ENCODE measurements at regions not wholly inside any gene's neighbourhood (a gene's known extent, or its start where the extent isn't known, plus 50 kb on each side); places are given as distances from the start of the nearest gene placed in this dataset.

- Histone ChIP-seq H3K9ac (ENCODE audit: low read length) (no peak overlapping the region), H3K36me3 (replicated peaks; ENCODE audit: low read depth, low read length) (no peaks in the 10 kb centered on the region), H3K4me1 (ENCODE audit: low read length) (no peaks in the 10 kb centered on the region), H2AFZ (ENCODE audit: low read depth, low read length) (no peak overlapping the region), H3K4me3 (ENCODE audit: low read length) (no peak overlapping the region), H3K27ac (ENCODE audit: low read length) (no peak overlapping the region), H4K20me1 (ENCODE audit: insufficient read depth, low read length) (no peaks in the 10 kb centered on the region), H3K79me2 (ENCODE audit: low read length) (no peaks in the 10 kb centered on the region), H3K9me3 (ENCODE audit: insufficient read depth, low read length) (no peaks in the 10 kb centered on the region), H3K27me3 (ENCODE audit: low read depth, low read length) (no peaks in the 10 kb centered on the region), H3K4me2 (ENCODE audit: low read length) (no peak overlapping the region)
- TF ChIP-seq EZH2phosphoT487 (IDR thresholded peaks at IDR 0.05; ENCODE audit: low read depth) (no peak), CTCF (IDR thresholded peaks at IDR 0.05; ENCODE audit: low read depth, low read length) (no peak)
Observed at GRCh38 chr21:16426936-16427335, 697.2 kb downstream of the USP25 start.

- Histone ChIP-seq H4K20me1 (ENCODE audit: insufficient read depth, low read length) (no peaks in the 10 kb centered on the region), H3K4me1 (ENCODE audit: low read length) (no peaks in the 10 kb centered on the region), H3K27me3 (ENCODE audit: low read depth, low read length) (no peaks in the 10 kb centered on the region)
Observed at GRCh38 chr21:16427587-16428087, 697.9 kb downstream of the USP25 start.

GRCh38 chr21:16437586-16437985, 707.8 kb downstream of the USP25 start:
- TF ChIP-seq CTCF (IDR thresholded peaks at IDR 0.05; ENCODE audit: low read depth, low read length) (no peak), EZH2phosphoT487 (IDR thresholded peaks at IDR 0.05; ENCODE audit: low read depth) (no peak)
- no peak overlapping the region for H2AFZ ChIP-seq (ENCODE audit: low read depth, low read length)
- H3K27me3 ChIP-seq (ENCODE audit: low read depth, low read length) = no peaks in the 10 kb centered on the region
- H3K4me3 ChIP-seq (ENCODE audit: low read length) = no peak overlapping the region
- H3K4me1 ChIP-seq (ENCODE audit: low read length) = no peaks in the 10 kb centered on the region; the same call in 1 of the 2 replicates
- H3K4me2 ChIP-seq (ENCODE audit: low read length) = no peak overlapping the region
- H4K20me1 ChIP-seq (ENCODE audit: insufficient read depth, low read length) = no peaks in the 10 kb centered on the region
- no peak overlapping the region for H3K9ac ChIP-seq (ENCODE audit: low read length)
- no peaks in the 10 kb centered on the region for H3K36me3 ChIP-seq (replicated peaks; ENCODE audit: low read depth, low read length)
- no peaks in the 10 kb centered on the region for H3K9me3 ChIP-seq (ENCODE audit: insufficient read depth, low read length)
- H3K79me2 ChIP-seq (ENCODE audit: low read length) = no peaks in the 10 kb centered on the region
- no peak overlapping the region for H3K27ac ChIP-seq (ENCODE audit: low read length)

More at GRCh38 chr21:16427587-16428087, 697.9 kb downstream of the USP25 start:
- Histone ChIP-seq H3K4me3 (ENCODE audit: low read length) (no peak overlapping the region), H3K9ac (ENCODE audit: low read length) (no peak overlapping the region), H2AFZ (ENCODE audit: low read depth, low read length) (no peak overlapping the region), H3K79me2 (ENCODE audit: low read length) (no peaks in the 10 kb centered on the region), H3K9me3 (ENCODE audit: insufficient read depth, low read length) (no peaks in the 10 kb centered on the region), H3K36me3 (replicated peaks; ENCODE audit: low read depth, low read length) (no peaks in the 10 kb centered on the region), H3K4me2 (ENCODE audit: low read length) (no peak overlapping the region), H3K27ac (ENCODE audit: low read length) (no peak overlapping the region)
- no peak for TF ChIP-seq EZH2phosphoT487 (IDR thresholded peaks at IDR 0.05; ENCODE audit: low read depth)
- no peak for TF ChIP-seq CTCF (IDR thresholded peaks at IDR 0.05; ENCODE audit: low read depth, low read length)

- no peaks in the 10 kb centered on the region for H4K20me1 ChIP-seq (ENCODE audit: insufficient read depth, low read length)
- TF ChIP-seq EZH2phosphoT487 (IDR thresholded peaks at IDR 0.05; ENCODE audit: low read depth) (no peak), CTCF (IDR thresholded peaks at IDR 0.05; ENCODE audit: low read depth, low read length) (no peak)
- H3K4me3 ChIP-seq (ENCODE audit: low read length) = no peak overlapping the region
Observed at GRCh38 chr21:16438761-16439160, 709.0 kb downstream of the USP25 start.

More at GRCh38 chr21:16438761-16439160, 709.0 kb downstream of the USP25 start:
- Histone ChIP-seq H3K9ac (ENCODE audit: low read length) (no peak overlapping the region), H3K4me2 (ENCODE audit: low read length) (no peak overlapping the region), H2AFZ (ENCODE audit: low read depth, low read length) (no peak overlapping the region), H3K27me3 (ENCODE audit: low read depth, low read length) (no peaks in the 10 kb centered on the region), H3K4me1 (ENCODE audit: low read length) (no peaks in the 10 kb centered on the region; the same call in 1 of the 2 replicates), H3K79me2 (ENCODE audit: low read length) (no peaks in the 10 kb centered on the region), H3K36me3 (replicated peaks; ENCODE audit: low read depth, low read length) (no peaks in the 10 kb centered on the region), H3K9me3 (ENCODE audit: insufficient read depth, low read length) (no peaks in the 10 kb centered on the region), H3K27ac (ENCODE audit: low read length) (no peak overlapping the region)
